HG03095 (cell line): ENCODE measurements at regions not wholly inside any gene's neighbourhood (a gene's known extent, or its start where the extent isn't known, plus 50 kb on each side); places are given as distances from the start of the nearest gene placed in this dataset.

Experiments used
- ATAC-seq: cut with Tn5 transposase; IDR thresholded peaks from one replicate; pipeline ENCODE4 v1.9.1; 2021; ENCODE audit warnings: moderate library complexity; ENCODE audit not compliant: unreplicated experiment

DNA sequence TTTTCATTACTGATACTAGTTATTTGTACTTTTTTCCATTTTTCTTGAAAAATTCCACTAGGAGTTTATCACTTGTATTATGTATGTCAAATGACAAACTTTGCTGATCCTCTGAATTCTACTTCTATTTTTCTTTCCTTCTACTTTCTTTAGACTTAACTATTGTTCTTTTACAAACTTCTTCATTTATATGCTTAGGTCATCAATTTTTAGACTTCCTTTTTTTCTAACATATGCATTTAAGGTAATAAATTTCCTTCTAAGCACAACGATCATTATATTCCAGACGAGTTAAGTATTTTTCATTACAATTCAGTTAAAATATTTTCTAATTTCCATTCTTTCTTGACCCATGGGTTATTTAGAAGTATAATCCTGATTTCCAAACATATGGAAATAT lies 240.8 kb downstream of the NHLRC3 start:
- no peak for ATAC-seq

DNA sequence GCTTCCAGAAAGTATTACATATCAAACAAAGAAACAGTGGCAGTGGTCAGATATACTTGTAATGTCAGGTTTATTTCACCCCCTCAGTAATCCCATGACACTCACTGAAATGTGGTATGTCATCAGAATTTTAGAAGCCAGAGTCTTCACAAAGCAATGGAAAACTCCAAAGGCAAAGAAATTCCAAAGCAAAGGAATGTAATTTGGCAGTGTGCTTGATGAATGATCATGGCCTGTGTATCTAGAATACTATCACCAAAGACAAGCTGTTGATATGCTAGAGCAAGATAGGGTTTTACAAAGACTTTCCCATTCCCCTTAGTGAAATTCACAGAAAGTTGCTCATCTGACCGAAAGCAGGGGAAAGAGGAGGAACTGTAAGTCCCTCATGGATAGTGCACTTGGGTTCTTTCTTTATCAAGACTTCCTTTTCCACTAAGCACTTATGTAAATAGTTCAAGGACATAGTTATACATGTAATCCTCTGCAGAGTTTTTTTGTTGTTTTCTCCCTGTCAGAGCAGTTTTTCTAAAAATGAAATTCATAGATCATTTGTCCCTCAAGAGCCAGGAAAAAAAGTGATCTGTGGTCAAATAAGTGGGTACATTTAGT lies 243.4 kb downstream of the NHLRC3 start:
- ATAC-seq: no peak

DNA sequence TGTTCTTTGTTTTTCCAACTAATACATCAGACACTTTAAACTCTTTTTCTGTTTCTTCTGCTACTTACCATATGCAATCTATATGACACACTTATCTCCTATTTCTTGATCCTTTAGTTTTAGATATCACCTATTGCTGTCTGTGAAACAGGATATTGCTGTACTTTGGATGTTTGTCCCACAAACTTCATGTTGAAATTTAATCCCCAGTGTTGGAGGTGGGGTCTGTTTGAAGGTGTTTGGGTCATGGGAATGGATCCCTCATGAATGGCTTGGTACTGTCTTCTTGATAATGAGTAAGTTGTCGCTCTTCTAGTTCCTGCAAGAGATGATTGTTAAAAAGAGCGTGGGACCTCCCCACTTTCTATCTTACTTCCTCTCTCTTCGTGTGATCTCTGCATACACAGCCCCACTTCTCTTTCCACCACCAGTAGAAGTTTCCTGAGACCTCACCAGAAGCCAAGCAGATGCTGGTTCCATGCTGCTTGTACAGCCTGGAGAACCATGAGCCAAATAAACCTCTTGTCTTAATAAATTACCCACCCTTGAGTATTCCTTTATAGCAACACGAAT lies 244.2 kb downstream of the NHLRC3 start:
- ATAC-seq: peak; percentile 97

DNA sequence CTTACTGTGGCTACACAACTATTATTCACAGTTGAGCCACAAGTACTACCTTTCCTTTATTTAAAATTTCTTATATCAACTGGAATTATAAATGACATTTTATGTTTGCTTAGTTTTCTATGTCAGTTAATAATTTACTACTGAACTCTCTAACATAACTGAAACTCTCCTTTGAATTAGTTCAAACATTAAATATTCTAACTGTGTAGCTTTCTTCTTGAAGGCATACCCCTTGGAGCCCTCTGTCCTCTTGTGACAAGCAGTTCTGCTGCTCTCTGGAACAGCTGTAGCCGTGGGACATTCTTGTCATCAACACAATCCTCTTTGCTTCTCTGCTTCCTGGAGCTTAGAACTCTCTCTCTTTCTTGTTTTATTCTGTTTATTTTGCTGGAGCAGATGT lies 244.8 kb downstream of the NHLRC3 start:
- no peak for ATAC-seq

DNA sequence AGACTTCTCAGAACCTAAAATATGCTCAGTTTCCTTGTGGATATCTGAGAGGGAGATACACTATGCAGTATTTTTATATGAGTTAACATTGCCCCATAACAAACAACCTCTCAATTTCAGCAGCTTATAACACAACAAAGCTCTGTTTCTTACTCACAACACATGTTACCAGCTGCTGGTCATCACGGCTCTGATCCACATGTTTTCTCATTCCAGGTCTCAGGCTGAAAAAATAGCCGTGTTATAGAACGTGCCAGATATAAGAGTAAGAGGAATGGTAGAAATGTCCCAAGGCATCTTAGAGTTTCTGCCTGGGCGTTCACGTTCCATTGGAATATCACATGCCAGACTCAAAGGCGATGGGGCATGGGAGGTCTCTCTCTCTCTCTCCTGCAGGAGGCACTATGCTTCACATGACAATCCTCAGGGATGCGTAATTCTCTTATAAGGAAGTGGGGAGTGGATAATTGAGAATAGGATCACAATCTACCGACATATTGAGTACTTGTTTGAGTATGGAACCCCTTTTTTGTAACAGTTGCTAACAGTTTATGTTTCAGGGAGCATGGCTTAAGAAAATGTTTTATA lies 246.6 kb downstream of the NHLRC3 start:
- no peak for ATAC-seq
